HG03060 (cell line): ENCODE measurements at regions not wholly inside any gene's neighbourhood (a gene's known extent, or its start where the extent isn't known, plus 50 kb on each side); places are given as distances from the start of the nearest gene placed in this dataset.

Source experiments
- ATAC-seq: cut with Tn5 transposase; IDR thresholded peaks from one replicate; pipeline ENCODE4 v1.9.1; 2021; ENCODE audit warnings: low read depth, moderate number of reproducible peaks; ENCODE audit not compliant: unreplicated experiment

- ATAC-seq: no peak
Observed at GRCh38 chr18:24726727-24727492, 266.5 kb downstream of the HRH4 start.

GRCh38 chr18:24727685-24728084 lies 267.2 kb downstream of the HRH4 start:
- ATAC-seq: no peak

GRCh38 chr18:24731158-24731557 lies 270.7 kb downstream of the HRH4 start:
- ATAC-seq: no peak

GRCh38 chr18:24731981-24732380 lies 271.5 kb downstream of the HRH4 start:
- no peak for ATAC-seq

GRCh38 chr18:24734058-24734457 lies 273.6 kb downstream of the HRH4 start:
- no peak for ATAC-seq

GRCh38 chr18:24735624-24736231 lies 275.3 kb downstream of the HRH4 start:
- ATAC-seq: no peak

- no peak for ATAC-seq
Observed at GRCh38 chr18:24736662-24737330, 276.4 kb downstream of the HRH4 start.

GRCh38 chr18:24740829-24741228 lies 280.4 kb downstream of the HRH4 start:
- ATAC-seq: no peak

- no peak for ATAC-seq
Observed at GRCh38 chr18:24741321-24741720, 280.9 kb downstream of the HRH4 start.

- no peak for ATAC-seq
Observed at GRCh38 chr18:24741965-24742724, 281.7 kb downstream of the HRH4 start.

GRCh38 chr18:24754583-24755253 lies 294.3 kb downstream of the HRH4 start:
- no peak for ATAC-seq

GRCh38 chr18:24756385-24756784 lies 295.9 kb downstream of the HRH4 start:
- no peak for ATAC-seq

- ATAC-seq: no peak
Observed at GRCh38 chr18:24757134-24757533, 296.7 kb downstream of the HRH4 start.

GRCh38 chr18:24761765-24762164 lies 301.3 kb downstream of the HRH4 start:
- ATAC-seq: no peak

- no peak for ATAC-seq
Observed at GRCh38 chr18:24762511-24762910, 302.1 kb downstream of the HRH4 start.

- no peak for ATAC-seq
Observed at GRCh38 chr18:24763765-24764513, 303.5 kb downstream of the HRH4 start.

- ATAC-seq: no peak
Observed at GRCh38 chr18:24764766-24765165, 304.3 kb downstream of the HRH4 start.

- ATAC-seq: no peak
Observed at GRCh38 chr18:24766376-24766775, 305.9 kb downstream of the HRH4 start.

- no peak for ATAC-seq
Observed at GRCh38 chr18:24770311-24771024, 310.0 kb downstream of the HRH4 start.
